ENCODE measurements at regions not wholly inside any gene's neighbourhood (a gene's known extent, or its start where the extent isn't known, plus 50 kb on each side); places are given as distances from the start of the nearest gene placed in this dataset.
"Not testable (repeated sequence)": the region's sequence is repeated elsewhere in the genome, so short reads cannot be mapped to it uniquely, and the experiment has no call there.

- no peak for DNase-seq
- no peak for ATAC-seq
- Mint-ChIP-seq H3K4me1 (no peaks in the 10 kb centered on the region), H3K4me3 (no peak overlapping the region), H3K27me3 (no peaks in the 10 kb centered on the region), H3K9me3 (peaks cover 12 to 15% of the 10 kb centered on the region in 2 donors), H3K27ac (no peak overlapping the region)
Measured at GRCh38 chr16:64715624-64716023, 406.2 kb downstream of the CDH11 start.

DNA sequence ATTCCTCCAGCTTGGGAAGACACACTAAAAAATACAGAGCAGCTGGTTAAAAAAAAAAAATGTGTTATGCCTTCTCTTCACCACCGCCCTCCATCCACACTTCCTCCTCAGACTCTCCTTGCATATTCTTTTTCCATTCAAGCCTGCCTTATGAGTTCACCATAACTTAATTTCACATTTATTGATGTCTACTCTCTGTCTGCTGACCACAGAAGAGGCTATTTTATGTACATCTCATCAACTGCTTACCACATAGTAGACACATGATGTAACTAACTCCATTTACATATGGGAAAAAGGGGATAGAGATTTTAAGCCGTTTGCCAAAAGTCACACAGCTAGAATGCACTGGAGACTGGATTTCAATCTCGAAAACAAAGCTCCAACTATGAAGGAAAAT lies 409.8 kb downstream of the CDH11 start:
- no peak for DNase-seq
- no peak overlapping the region for H3K4me3 Mint-ChIP-seq
- H3K27ac Mint-ChIP-seq, result peak overlapping the region in 1 of 2 donors; percentile 63
- H3K9me3 Mint-ChIP-seq, result no peaks in the 10 kb centered on the region
- no peak for ATAC-seq
- H3K4me1 Mint-ChIP-seq, result no peaks in the 10 kb centered on the region
- no peaks in the 10 kb centered on the region for H3K27me3 Mint-ChIP-seq

DNA sequence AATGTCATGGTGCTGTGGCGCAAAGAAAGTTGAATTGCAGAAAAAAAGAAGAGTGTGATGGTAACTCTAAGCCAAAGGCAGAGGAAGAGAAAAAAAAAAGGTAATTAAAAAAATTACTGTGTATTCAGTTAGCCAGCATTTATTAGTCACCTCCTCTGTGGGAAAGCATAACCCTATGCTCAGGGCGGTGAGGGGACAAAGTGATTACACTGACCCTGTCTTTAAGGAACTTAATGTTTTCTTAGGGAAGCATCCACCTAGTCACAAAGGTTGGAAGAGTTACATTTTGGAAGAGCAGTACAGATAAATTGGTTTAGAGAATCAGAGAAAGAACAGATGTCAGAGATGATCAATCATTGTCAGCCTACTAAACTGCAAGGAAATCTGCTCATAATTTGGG lies 410.3 kb downstream of the CDH11 start:
- H3K27ac Mint-ChIP-seq, result no peak overlapping the region
- H3K4me3 Mint-ChIP-seq, result no peak overlapping the region
- no peaks in the 10 kb centered on the region for H3K9me3 Mint-ChIP-seq
- DNase-seq, result no peak
- no peaks in the 10 kb centered on the region for H3K4me1 Mint-ChIP-seq
- ATAC-seq, result no peak
- no peaks in the 10 kb centered on the region for H3K27me3 Mint-ChIP-seq

GRCh38 chr16:64711026-64711425 lies 410.8 kb downstream of the CDH11 start:
- Mint-ChIP-seq H3K9me3 (peaks cover 0 to under 1% of the 10 kb centered on the region in 2 donors), H3K4me1 (no peaks in the 10 kb centered on the region), H3K27me3 (no peaks in the 10 kb centered on the region), H3K27ac (no peak overlapping the region), H3K4me3 (no peak overlapping the region)
- no peak for ATAC-seq
- DNase-seq, result no peak

DNA sequence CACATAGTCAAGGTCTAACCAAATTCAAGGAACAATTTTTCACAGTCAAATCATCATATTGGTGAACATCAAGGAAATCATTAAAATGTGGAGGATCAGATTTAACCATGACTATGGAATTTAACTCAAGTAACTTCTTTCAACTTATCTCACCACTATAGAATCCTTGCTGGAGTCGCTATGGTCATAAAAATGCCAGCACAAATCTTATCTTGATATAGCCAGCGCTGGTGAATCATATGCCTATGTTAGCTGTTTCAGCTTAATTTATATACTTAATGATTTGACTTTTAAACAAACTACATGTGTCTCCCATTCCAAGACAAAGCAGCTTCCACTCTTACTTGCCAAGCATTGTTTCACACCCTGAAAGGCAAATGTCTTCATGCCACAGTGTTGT lies 416.4 kb downstream of the CDH11 start:
- H3K4me1 Mint-ChIP-seq, result no peaks in the 10 kb centered on the region
- H3K4me3 Mint-ChIP-seq, result no peak overlapping the region
- no peak for DNase-seq
- ATAC-seq, result no peak
- no peaks in the 10 kb centered on the region for H3K27me3 Mint-ChIP-seq
- no peak overlapping the region for H3K27ac Mint-ChIP-seq
- H3K9me3 Mint-ChIP-seq, result peaks cover 7 to 18% of the 10 kb centered on the region in 2 donors

- Mint-ChIP-seq H3K4me3 (no peak overlapping the region), H3K27ac (no peak overlapping the region), H3K27me3 (no peaks in the 10 kb centered on the region), H3K9me3 (peaks cover 7 to 18% of the 10 kb centered on the region in 2 donors), H3K4me1 (no peaks in the 10 kb centered on the region)
- DNase-seq, result no peak
- ATAC-seq, result no peak
Measured at GRCh38 chr16:64704386-64704785, 417.5 kb downstream of the CDH11 start.

DNA sequence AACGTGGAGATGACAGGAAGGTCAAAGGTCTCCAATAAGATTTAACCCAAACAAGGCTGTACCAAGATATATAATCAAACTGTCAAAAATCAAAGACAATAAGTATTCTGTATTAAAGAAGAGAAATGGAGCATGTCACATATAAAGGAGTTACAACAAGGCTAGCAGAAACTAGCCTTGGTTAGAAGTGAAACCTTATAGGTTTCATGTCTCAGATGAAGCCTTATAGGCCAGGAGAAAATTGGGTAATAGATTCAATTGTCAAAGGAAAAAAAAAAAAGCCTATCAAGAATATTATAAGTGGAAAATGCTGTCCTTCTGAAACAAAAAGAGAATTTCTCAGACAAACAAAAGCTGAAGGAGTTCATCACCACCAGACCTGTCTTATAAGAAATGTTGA lies 419.4 kb downstream of the CDH11 start:
- H3K4me3 Mint-ChIP-seq, result no peak overlapping the region
- H3K27ac Mint-ChIP-seq, result no peak overlapping the region
- ATAC-seq (no peak), DNase-seq (no peak)
- H3K27me3 Mint-ChIP-seq, result no peaks in the 10 kb centered on the region
- no peaks in the 10 kb centered on the region for H3K4me1 Mint-ChIP-seq
- peaks cover 7 to 23% of the 10 kb centered on the region in 2 donors for H3K9me3 Mint-ChIP-seq

DNA sequence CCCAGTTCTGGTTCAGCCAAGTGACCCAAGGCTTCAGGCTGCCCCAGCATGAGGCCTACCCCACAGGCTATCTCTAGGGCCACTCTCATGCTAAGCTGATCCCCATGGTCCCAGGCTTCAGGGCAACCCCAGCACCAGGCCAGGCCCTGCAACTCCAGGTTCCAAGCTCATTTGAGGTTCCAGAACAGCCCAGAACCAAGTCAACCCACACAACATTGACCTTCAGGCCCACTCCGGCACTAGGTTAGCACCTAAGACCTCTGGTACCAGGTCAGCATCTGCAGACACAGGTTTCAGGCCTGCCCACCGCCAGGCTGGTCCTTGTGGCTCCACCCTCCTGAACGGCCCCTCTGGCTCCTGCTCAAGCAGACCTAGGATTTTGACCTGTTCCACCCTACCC lies 421.2 kb downstream of the CDH11 start:
- ATAC-seq (no peak), DNase-seq (no peak)
- H3K27ac Mint-ChIP-seq, result no peak overlapping the region
- H3K9me3 Mint-ChIP-seq, result peaks cover 7 to 19% of the 10 kb centered on the region in 2 donors
- H3K27me3 Mint-ChIP-seq, result no peaks in the 10 kb centered on the region
- no peaks in the 10 kb centered on the region for H3K4me1 Mint-ChIP-seq
- H3K4me3 Mint-ChIP-seq, result no peak overlapping the region

GRCh38 chr16:64696866-64697265 lies 425.0 kb downstream of the CDH11 start:
- H3K27me3 Mint-ChIP-seq, result no peaks in the 10 kb centered on the region
- no peak overlapping the region for H3K27ac Mint-ChIP-seq
- H3K9me3 Mint-ChIP-seq, result peaks cover 7 to 11% of the 10 kb centered on the region in 2 donors
- ATAC-seq (no peak), DNase-seq (no peak)
- no peak overlapping the region for H3K4me3 Mint-ChIP-seq
- no peaks in the 10 kb centered on the region for H3K4me1 Mint-ChIP-seq

- H3K27me3 Mint-ChIP-seq, result no peaks in the 10 kb centered on the region
- H3K9me3 Mint-ChIP-seq, result peaks cover 0 to 5% of the 10 kb centered on the region in 2 donors
- DNase-seq (no peak), ATAC-seq (no peak)
- H3K27ac Mint-ChIP-seq, result no peak overlapping the region
- no peaks in the 10 kb centered on the region for H3K4me1 Mint-ChIP-seq
- H3K4me3 Mint-ChIP-seq, result no peak overlapping the region
Measured at GRCh38 chr16:64695684-64696083, 426.2 kb downstream of the CDH11 start.

- Mint-ChIP-seq H3K27me3 (no peaks in the 10 kb centered on the region), H3K9me3 (peaks cover 0 to 5% of the 10 kb centered on the region in 2 donors), H3K4me1 (no peaks in the 10 kb centered on the region), H3K4me3 (no peak overlapping the region), H3K27ac (no peak overlapping the region)
- DNase-seq, result no peak
- ATAC-seq, result no peak
Measured at GRCh38 chr16:64693946-64694345, 427.9 kb downstream of the CDH11 start.

GRCh38 chr16:64687786-64688185 lies 434.1 kb downstream of the CDH11 start:
- ATAC-seq, result no peak
- H3K4me3 Mint-ChIP-seq, result no peak overlapping the region
- no peak for DNase-seq
- no peaks in the 10 kb centered on the region for H3K4me1 Mint-ChIP-seq
- peaks cover 21% of the 10 kb centered on the region in 2 donors for H3K9me3 Mint-ChIP-seq
- H3K27ac Mint-ChIP-seq, result no peak overlapping the region
- no peaks in the 10 kb centered on the region for H3K27me3 Mint-ChIP-seq

- Mint-ChIP-seq H3K27me3 (no peaks in the 10 kb centered on the region), H3K27ac (no peak overlapping the region), H3K9me3 (peaks cover 21 to 22% of the 10 kb centered on the region in 2 donors), H3K4me3 (no peak overlapping the region), H3K4me1 (no peaks in the 10 kb centered on the region)
- ATAC-seq (no peak), DNase-seq (no peak)
Measured at GRCh38 chr16:64687123-64687522, 434.7 kb downstream of the CDH11 start.

DNA sequence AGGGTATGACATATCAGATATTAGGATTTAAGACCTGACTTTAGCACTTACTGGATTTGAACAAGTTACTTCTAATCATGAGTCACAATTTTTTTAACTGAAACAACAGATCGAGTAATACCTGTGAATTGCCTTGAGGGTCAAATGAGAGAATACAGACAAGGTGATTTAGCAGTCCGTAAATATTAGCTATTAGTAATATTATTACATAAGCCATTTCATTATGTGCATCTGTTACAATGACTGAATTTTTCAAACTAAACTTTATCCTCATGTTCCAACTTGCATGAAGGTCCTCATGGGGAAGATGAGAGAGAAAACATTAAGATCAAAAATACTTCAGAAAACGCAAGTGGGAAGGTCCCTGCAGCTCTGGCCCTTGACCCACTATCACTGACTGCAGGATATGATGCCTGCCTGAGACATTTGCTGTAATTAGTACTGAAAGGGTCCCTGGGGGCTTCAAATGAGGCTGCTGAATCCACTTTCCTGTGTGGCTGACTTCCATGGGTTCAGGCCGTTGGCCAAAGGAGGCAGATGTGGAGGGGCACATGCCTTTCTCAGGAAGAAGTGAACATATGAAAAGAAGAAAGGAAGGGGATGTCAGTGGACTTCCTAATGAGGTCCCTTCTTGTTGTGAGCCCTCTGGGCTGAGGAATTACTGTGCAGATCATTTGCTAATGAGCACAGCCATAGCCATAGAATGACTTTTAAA lies 441.7 kb downstream of the CDH11 start:
- DNase-seq (no peak), ATAC-seq (no peak)
- no peaks in the 10 kb centered on the region for H3K4me1 Mint-ChIP-seq
- H3K27me3 Mint-ChIP-seq, result no peaks in the 10 kb centered on the region
- no peak overlapping the region for H3K27ac Mint-ChIP-seq
- no peak overlapping the region for H3K4me3 Mint-ChIP-seq
- H3K9me3 Mint-ChIP-seq, result peaks cover 26 to 32% of the 10 kb centered on the region in 2 donors

GRCh38 chr16:64669573-64669972 lies 452.3 kb downstream of the CDH11 start:
- no peaks in the 10 kb centered on the region for H3K27me3 Mint-ChIP-seq
- peaks cover under 1 to 12% of the 10 kb centered on the region in 2 donors for H3K9me3 Mint-ChIP-seq
- no peaks in the 10 kb centered on the region for H3K4me1 Mint-ChIP-seq
- no peak overlapping the region for H3K4me3 Mint-ChIP-seq
- H3K27ac Mint-ChIP-seq, result no peak overlapping the region
- ATAC-seq (no peak), DNase-seq (no peak)

GRCh38 chr16:64667334-64667877 lies 454.5 kb downstream of the CDH11 start:
- Mint-ChIP-seq H3K4me3 (no peak overlapping the region), H3K27ac (no peak overlapping the region), H3K27me3 (no peaks in the 10 kb centered on the region), H3K9me3 (no peaks in the 10 kb centered on the region), H3K4me1 (no peaks in the 10 kb centered on the region)
- DNase-seq (no peak), ATAC-seq (no peak)

DNA sequence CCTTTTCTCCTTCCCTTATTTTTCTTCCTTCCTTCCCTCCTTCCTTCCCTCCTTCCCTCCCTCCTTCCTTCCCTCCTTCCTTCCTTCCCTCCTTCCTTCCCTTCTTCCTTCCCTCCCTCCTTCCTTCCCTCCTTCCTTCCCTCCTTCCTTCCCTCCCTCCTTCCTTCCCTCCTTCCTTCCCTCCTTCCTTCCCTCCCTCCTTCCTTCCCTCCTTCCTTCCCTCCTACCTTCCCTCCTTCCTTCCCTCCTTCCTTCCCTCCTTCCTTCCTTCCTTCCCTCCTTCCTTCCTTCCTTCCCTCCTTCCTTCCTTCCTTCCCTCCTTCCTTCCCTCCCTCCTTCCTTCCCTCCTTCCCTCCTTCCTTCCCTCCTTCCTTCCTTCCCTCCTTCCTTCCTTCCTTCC lies 459.6 kb downstream of the CDH11 start:
- not testable (repeated sequence) for DNase-seq, H3K27ac Mint-ChIP-seq, ATAC-seq, H3K4me1 Mint-ChIP-seq, H3K4me3 Mint-ChIP-seq, H3K27me3 Mint-ChIP-seq
- peaks cover 7 to 11% of the 10 kb centered on the region in 2 donors for H3K9me3 Mint-ChIP-seq

Data from stimulated activated naive CD8-positive, alpha-beta T cell treated with anti-CD3 and anti-CD28 coated beads, Interleukin-15, amount 100 ng/mL, for 72 hours (primary cell).